HCT116 (cell line): ENCODE measurements at regions not wholly inside any gene's neighbourhood (a gene's known extent, or its start where the extent isn't known, plus 50 kb on each side); places are given as distances from the start of the nearest gene placed in this dataset.

ENCODE experiments used
- CTCF ChIP-seq, 3 experiments: fragments of 200-600 bp in 1 of 3; sonication (generic) in 1 of 3; IDR thresholded peaks in 2 of 3; conservative IDR thresholded peaks in 1 of 3; 2 replicates each; pipeline ENCODE4 v1.5.1; 2012 to 2017; ENCODE audit warnings: low read depth in 2 of 3, low read length in 2 of 3, antibody characterized with exemption in 1 of 3, borderline replicate concordance in 1 of 3, control low read depth in 1 of 3, mild to moderate bottlenecking in 1 of 3, mixed read lengths in 1 of 3, mixed run types in 1 of 3, moderate library complexity in 1 of 3; ENCODE audit not compliant: insufficient read depth in 1 of 3
- ELF1 ChIP-seq: IDR thresholded peaks from 2 replicates; pipeline ENCODE4 v1.6.1; 2012; ENCODE audit warnings: low read depth, borderline replicate concordance
- MAX ChIP-seq: IDR thresholded peaks from 2 replicates; pipeline ENCODE4 v1.6.1; 2012
- POLR2A ChIP-seq: IDR thresholded peaks from 2 replicates; pipeline ENCODE4 v1.7.0; 2011; ENCODE audit warnings: borderline replicate concordance; ENCODE audit not compliant: insufficient read depth, insufficient read length; ENCODE audit errors: extremely low read depth
- POLR2AphosphoS5 ChIP-seq: IDR thresholded peaks from 2 replicates; pipeline ENCODE4 v1.6.1; 2011; ENCODE audit warnings: mild to moderate bottlenecking, low read depth, low read length, moderate library complexity
- SP1 ChIP-seq: IDR thresholded peaks from 2 replicates; pipeline ENCODE4 v1.6.1; 2012; ENCODE audit warnings: low read depth
- YY1 ChIP-seq: IDR thresholded peaks from 2 replicates; pipeline ENCODE4 v1.6.1; 2011; ENCODE audit warnings: low read length, low read depth, moderate library complexity, mild to moderate bottlenecking; ENCODE audit not compliant: insufficient replicate concordance; ENCODE audit errors: extremely low read depth
- ZNF274 ChIP-seq: fragments of 200-500 bp; sonication (Bioruptor generic); IDR thresholded peaks from 2 replicates; pipeline ENCODE4 v1.6.1; 2014; ENCODE audit warnings: mild to moderate bottlenecking, low read depth, low read length, inconsistent platforms

- TF ChIP-seq CTCF (IDR thresholded peaks at IDR 0.05 in 2 of 3, conservative IDR thresholded peaks at IDR 0.05 in 1 of 3; ENCODE audit: borderline replicate concordance in 1 of 3, insufficient read depth in 1 of 3, low read depth in 2 of 3, low read length in 2 of 3): no peak
- TF ChIP-seq POLR2A: no peak
- no peak for TF ChIP-seq POLR2AphosphoS5
- no peak for TF ChIP-seq MAX
- no peak for TF ChIP-seq YY1
- TF ChIP-seq ELF1: no peak
- TF ChIP-seq SP1: no peak
- no peak for TF ChIP-seq ZNF274
Observed at GRCh38 chr11:92768121-92768840, 201.2 kb upstream of the MTNR1B start.
